NCI-H2227 (cell line): ENCODE measurements at regions not wholly inside any gene's neighbourhood (a gene's known extent, or its start where the extent isn't known, plus 50 kb on each side); places are given as distances from the start of the nearest gene placed in this dataset.

Source experiments
- DNase-seq: peaks from one replicate; lab custom pipeline; 2025; ENCODE audit not compliant: unreplicated experiment; lab: John Stamatoyannopoulos, UW

DNA sequence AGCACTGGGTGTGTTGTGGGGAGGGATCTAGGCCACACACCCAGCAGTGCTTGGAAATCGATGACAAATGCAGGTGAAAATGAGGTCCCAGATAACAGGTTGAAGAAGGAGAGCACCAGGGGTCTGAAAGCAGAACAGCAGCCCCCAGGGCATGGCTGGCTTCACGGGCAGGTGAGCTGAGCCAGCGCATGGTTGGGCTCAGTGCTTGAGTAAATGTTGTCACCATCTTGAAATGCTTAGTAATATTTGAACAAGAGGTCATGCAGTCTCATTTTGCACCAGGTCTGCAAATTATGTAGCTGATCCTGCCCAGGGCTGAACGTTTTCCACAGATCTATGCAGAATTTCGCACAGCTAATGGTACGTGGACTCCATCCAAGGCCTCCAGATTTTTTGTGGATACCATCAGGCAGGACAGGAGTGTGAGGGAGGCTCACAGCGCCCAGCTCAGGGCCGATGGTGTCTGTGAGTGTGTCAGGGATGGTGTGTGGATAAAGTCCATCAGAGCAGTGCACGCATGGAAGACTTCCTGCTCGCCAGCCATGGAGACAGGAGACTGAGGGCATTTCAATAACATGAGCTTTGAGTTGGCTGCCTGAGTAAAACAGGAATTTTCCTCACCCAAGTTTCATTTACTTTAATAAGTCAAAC is 53.1 kb upstream of the SNX9 start:
- DNase-seq = no peak

DNA sequence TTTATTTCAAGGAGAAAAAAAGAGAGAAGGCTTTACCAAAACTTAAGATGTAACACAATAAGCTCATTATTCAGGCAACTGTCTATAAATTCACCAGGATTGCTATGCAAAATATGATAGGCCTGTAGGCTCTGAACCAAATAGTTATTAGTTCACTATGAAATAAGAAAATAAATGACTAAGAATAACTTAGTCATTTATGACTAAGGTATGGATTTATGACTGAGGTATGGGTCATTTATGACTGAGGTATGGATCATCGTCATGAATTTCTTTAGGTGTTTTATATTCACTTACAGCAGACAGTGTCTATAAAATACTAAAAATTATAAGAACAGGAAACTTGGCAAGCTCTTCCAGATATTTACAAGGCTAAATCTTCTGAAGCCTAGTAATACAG is 52.1 kb upstream of the SNX9 start:
- no peak for DNase-seq

DNA sequence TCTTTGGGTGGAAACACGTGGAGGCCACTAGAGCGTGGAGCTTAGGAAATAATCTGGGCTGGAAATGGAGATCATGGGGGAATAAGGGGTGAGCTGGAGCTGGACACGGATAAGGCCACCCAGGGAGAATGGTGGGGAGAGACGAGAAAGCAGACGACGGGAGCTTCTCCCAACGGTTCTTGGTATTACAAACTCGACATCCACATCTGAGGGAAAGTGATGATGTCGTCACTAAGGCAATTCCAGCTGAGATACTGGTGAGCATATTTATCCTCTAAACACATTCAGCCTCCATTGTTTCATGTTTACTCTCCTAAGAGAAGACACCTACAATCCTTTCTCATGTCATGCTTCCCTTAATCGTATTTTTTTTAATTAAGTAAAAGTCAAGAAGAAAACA is 50.2 kb upstream of the SNX9 start:
- DNase-seq = no peak
